A673 (cell line): ENCODE measurements at regions not wholly inside any gene's neighbourhood (a gene's known extent, or its start where the extent isn't known, plus 50 kb on each side); places are given as distances from the start of the nearest gene placed in this dataset.

ENCODE experiments used
- BruUV-seq: library from RNA; stranded (reverse); fragments of 400-500 nt; replicated peaks from 2 replicates; lab custom pipeline; 2021; lab: Mats Ljungman, UMichigan
- CTCF ChIA-PET: fragments of 300-600 bp; sonication (Branson Sonifier 250); formaldehyde crosslinking; loops from one replicate; lab custom pipeline; 2022; ENCODE audit warnings: antibody characterized with exemption; lab: Charles Lee
- POLR2A ChIA-PET: fragments of 300-600 bp; sonication (Branson Sonifier 250); formaldehyde crosslinking; loops from one replicate; lab custom pipeline; 2022; ENCODE audit warnings: antibody characterized with exemption; ENCODE audit not compliant: low non-redundant PET; lab: Charles Lee
- DNase-seq: peaks from one replicate; pipeline ENCODE4 v3.0.0-alpha.2; 2015; ENCODE audit warnings: low spot score
- H3K27ac ChIP-seq: fragments of 200-600 bp; sonication (generic); 2 replicates; pipeline ENCODE4 v1.5.1; 2016; ENCODE audit warnings: mixed run types, low read depth, mild to moderate bottlenecking, mixed read lengths, antibody characterized with exemption, low read length; ENCODE audit not compliant: poor library complexity, severe bottlenecking
- H3K27me3 ChIP-seq: fragments of 200-600 bp; sonication (generic); replicated peaks from 2 replicates; pipeline ENCODE4 v1.6.1; 2017; ENCODE audit warnings: mixed run types, low read depth, mild to moderate bottlenecking, mixed read lengths, antibody characterized with exemption, low read length; ENCODE audit not compliant: insufficient read depth, poor library complexity
- H3K36me3 ChIP-seq: fragments of 200-600 bp; sonication (generic); 2 replicates; pipeline ENCODE4 v1.6.1; 2016; ENCODE audit warnings: mixed run types, mild to moderate bottlenecking, mixed read lengths, antibody characterized with exemption, low read length; ENCODE audit not compliant: insufficient read depth, poor library complexity, severe bottlenecking
- H3K4me1 ChIP-seq: fragments of 200-600 bp; sonication (generic); 2 replicates; pipeline ENCODE4 v1.6.1; 2017; ENCODE audit warnings: mixed run types, mild to moderate bottlenecking, mixed read lengths, antibody characterized with exemption, low read length; ENCODE audit not compliant: insufficient read depth, poor library complexity, severe bottlenecking
- H3K4me3 ChIP-seq: fragments of 200-600 bp; sonication (generic); 2 replicates; pipeline ENCODE4 v1.5.1; 2016; ENCODE audit warnings: low read depth, mixed run types, mild to moderate bottlenecking, mixed read lengths, low read length; ENCODE audit not compliant: poor library complexity, severe bottlenecking
- H3K9me3 ChIP-seq: fragments of 200-600 bp; sonication (generic); 2 replicates; pipeline ENCODE4 v1.6.1; 2016; ENCODE audit warnings: mixed run types, low read depth, mild to moderate bottlenecking, mixed read lengths, antibody characterized with exemption, low read length; ENCODE audit not compliant: poor library complexity, severe bottlenecking
- CTCF ChIP-seq: fragments of 300-800, 200-600 bp; sonication (generic); conservative IDR thresholded peaks from 2 replicates; pipeline ENCODE4 v1.5.1; 2017; ENCODE audit warnings: low read depth, mild to moderate bottlenecking, antibody characterized with exemption, low read length, moderate library complexity, mixed read lengths
- EZH2 ChIP-seq: fragments of 200-600 bp; sonication (generic); IDR thresholded peaks from 2 replicates; pipeline ENCODE4 v1.6.1; 2017; ENCODE audit warnings: borderline replicate concordance, low read depth, mild to moderate bottlenecking, mixed read lengths, antibody characterized with exemption, low read length; ENCODE audit not compliant: poor library complexity, severe bottlenecking
- intact Hi-C: fragments of 100-400 bp; cut with micrococcal nuclease; formaldehyde crosslinking; loops from one replicate; pipeline ENCODE4 v1.10.0; 2022; ENCODE audit not compliant: unreplicated experiment

- Histone ChIP-seq H3K4me3 (no peak overlapping the region), H3K9me3 (no peaks in the 10 kb centered on the region), H3K36me3 (no peaks in the 10 kb centered on the region), H3K27ac (no peak overlapping the region), H3K4me1 (no peaks in the 10 kb centered on the region), H3K27me3 (peaks cover 4% of the 10 kb centered on the region)
- no peak for TF ChIP-seq CTCF
- no peak for TF ChIP-seq EZH2
- DNase-seq = no peak
- POLR2A ChIA-PET = no interaction called here
- intact Hi-C loops = no loop called here
- CTCF ChIA-PET = no interaction called here
- no TSS peak for BruUV-seq
These were observed 204.0 kb upstream of the GHITM start for GRCh38 chr10:83935339-83935736.

- no peaks in the 10 kb centered on the region for H3K4me1 ChIP-seq
- H3K27ac ChIP-seq = no peak overlapping the region
- no peaks in the 10 kb centered on the region for H3K36me3 ChIP-seq
- CTCF ChIA-PET = no interaction called here
- peaks cover 4% of the 10 kb centered on the region for H3K27me3 ChIP-seq
- intact Hi-C loops = no loop called here
- no peak for DNase-seq
- H3K4me3 ChIP-seq = no peak overlapping the region
- TF ChIP-seq CTCF (no peak), EZH2 (no peak)
- BruUV-seq = no TSS peak
- POLR2A ChIA-PET = no interaction called here
- no peaks in the 10 kb centered on the region for H3K9me3 ChIP-seq
These were observed 203.4 kb upstream of the GHITM start for GRCh38 chr10:83935911-83936310.

- H3K4me3 ChIP-seq = no peak overlapping the region
- no peaks in the 10 kb centered on the region for H3K4me1 ChIP-seq
- H3K27ac ChIP-seq = no peak overlapping the region
- intact Hi-C loops = no loop called here
- DNase-seq = no peak
- TF ChIP-seq CTCF (no peak), EZH2 (no peak)
- no TSS peak for BruUV-seq
- no peaks in the 10 kb centered on the region for H3K9me3 ChIP-seq
- no peaks in the 10 kb centered on the region for H3K36me3 ChIP-seq
- CTCF ChIA-PET = no interaction called here
- H3K27me3 ChIP-seq = peaks cover 5% of the 10 kb centered on the region
- POLR2A ChIA-PET = no interaction called here
These were observed 202.1 kb upstream of the GHITM start for GRCh38 chr10:83937161-83937560.
